Nephron progenitor cell (in vitro differentiated cells): ENCODE measurements at regions not wholly inside any gene's neighbourhood (a gene's known extent, or its start where the extent isn't known, plus 50 kb on each side); places are given as distances from the start of the nearest gene placed in this dataset.

Source experiments
- DNase-seq: peaks from one replicate; pipeline ENCODE4 v3.0.0; 2021
- H3K27ac Mint-ChIP-seq: 2 replicates; pipeline ENCODE4 v1.8.0; 2021; ENCODE audit warnings: mild to moderate bottlenecking, moderate library complexity, mixed read lengths
- H3K27me3 Mint-ChIP-seq: 2 replicates; pipeline ENCODE4 v1.8.0; 2021; ENCODE audit warnings: mild to moderate bottlenecking, low read depth, mixed read lengths; ENCODE audit not compliant: poor library complexity
- H3K36me3 Mint-ChIP-seq: 2 replicates; pipeline ENCODE4 v1.8.0; 2021; ENCODE audit warnings: low read depth, mixed read lengths
- H3K4me1 Mint-ChIP-seq: 2 replicates; pipeline ENCODE4 v1.8.0; 2021; ENCODE audit warnings: mixed read lengths
- H3K4me3 Mint-ChIP-seq: 2 replicates; pipeline ENCODE4 v1.8.0; 2021; ENCODE audit warnings: mild to moderate bottlenecking, moderate library complexity, mixed read lengths
- H3K9me3 Mint-ChIP-seq: 2 replicates; pipeline ENCODE4 v1.8.0; 2021; ENCODE audit warnings: mild to moderate bottlenecking, moderate library complexity, mixed read lengths
- CTCF ChIP-seq: fragments of 200-600 bp; sonication (generic); IDR thresholded peaks from 2 replicates; pipeline ENCODE4 v1.5.0; 2021; ENCODE audit warnings: antibody characterized with exemption

- Mint-ChIP-seq H3K27me3 (no peaks in the 10 kb centered on the region), H3K4me1 (peaks cover 14% of the 10 kb centered on the region), H3K27ac (no peak overlapping the region), H3K9me3 (no peaks in the 10 kb centered on the region), H3K4me3 (no peak overlapping the region), H3K36me3 (no peaks in the 10 kb centered on the region)
- no peak for TF ChIP-seq CTCF
- no peak for DNase-seq
These were observed 109.1 kb downstream of the TASL start for GRCh38 chrX:30468471-30468870.
